ENCODE measurements at regions not wholly inside any gene's neighbourhood (a gene's known extent, or its start where the extent isn't known, plus 50 kb on each side); places are given as distances from the start of the nearest gene placed in this dataset.

DNA sequence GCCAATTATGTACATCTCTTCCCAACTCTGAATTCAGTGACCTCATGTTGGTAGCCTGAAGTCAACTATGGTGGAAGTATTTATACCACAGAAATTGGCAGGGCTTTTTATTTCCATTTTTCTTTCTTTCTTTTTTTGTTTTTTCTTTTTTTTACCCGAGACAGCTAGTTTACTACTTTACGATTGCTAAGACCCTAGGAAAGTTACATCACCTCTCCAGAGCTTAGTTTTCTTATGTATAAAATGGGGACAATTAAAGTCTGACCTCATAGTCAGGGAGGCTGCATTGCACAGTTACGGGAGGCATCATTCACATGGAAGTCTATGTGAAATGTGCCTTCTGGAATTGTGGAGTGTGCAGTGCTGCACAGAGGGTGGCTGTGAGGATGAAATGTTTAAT, 194.3 kb downstream of the MTX2 start (continued):
- no peak for TF ChIP-seq NR2C2 (CRISPR knock-in tag; IDR thresholded peaks at IDR 0.05)
- TF ChIP-seq, protein P1, sequence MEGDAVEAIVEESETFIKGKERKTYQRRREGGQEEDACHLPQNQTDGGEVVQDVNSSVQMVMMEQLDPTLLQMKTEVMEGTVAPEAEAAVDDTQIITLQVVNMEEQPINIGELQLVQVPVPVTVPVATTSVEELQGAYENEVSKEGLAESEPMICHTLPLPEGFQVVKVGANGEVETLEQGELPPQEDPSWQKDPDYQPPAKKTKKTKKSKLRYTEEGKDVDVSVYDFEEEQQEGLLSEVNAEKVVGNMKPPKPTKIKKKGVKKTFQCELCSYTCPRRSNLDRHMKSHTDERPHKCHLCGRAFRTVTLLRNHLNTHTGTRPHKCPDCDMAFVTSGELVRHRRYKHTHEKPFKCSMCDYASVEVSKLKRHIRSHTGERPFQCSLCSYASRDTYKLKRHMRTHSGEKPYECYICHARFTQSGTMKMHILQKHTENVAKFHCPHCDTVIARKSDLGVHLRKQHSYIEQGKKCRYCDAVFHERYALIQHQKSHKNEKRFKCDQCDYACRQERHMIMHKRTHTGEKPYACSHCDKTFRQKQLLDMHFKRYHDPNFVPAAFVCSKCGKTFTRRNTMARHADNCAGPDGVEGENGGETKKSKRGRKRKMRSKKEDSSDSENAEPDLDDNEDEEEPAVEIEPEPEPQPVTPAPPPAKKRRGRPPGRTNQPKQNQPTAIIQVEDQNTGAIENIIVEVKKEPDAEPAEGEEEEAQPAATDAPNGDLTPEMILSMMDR (IDR thresholded peaks at IDR 0.05): no peak

DNA sequence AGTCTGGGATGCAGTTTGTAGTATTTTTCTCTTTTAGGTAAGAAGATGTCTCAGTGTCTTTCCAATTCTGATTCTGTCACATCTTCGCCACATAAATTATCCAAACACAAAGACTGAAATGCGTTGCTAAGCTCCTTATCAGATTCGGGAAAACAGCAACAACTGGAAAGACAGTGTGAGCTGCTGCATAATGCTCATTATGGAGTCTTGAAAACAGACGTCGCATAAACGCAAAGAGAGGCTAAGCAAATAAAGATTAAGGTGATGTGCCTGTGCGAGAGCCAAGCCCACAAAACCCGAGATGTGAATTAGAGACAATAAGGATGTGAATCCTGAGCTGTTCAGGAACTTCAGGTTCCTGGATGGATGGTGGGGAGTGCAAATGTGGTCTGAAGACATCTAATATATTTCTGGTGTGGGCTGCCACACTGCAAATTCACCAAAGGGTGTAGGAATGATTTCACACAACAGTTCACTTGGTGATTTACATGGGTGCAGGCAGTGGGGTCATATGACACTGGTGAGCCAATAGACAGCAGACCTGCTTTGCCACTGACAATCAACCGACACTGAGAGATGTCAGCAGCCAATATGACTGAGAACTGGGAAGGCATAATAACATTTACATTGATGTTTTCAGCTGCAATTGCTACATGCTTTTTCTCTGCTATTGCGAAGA, 195.8 kb downstream of the MTX2 start:
- DNase-seq (ENCODE audit: low spot score): no peak
- CTCF ChIA-PET: interaction anchor here (1.5 to 1.8 kb wide), 3 partner anchors 10 to 89 kb away, joined by 3 to 10 read pairs (median 4); no protein-coding TSS in a partner anchor
- ATAC-seq: peak; percentile 63

More for the DNA sequence above, 195.8 kb downstream of the MTX2 start:
- Mint-ChIP-seq H3K9me3 (no peaks in the 10 kb centered on the region), H3K27ac (no peak overlapping the region), H3K27me3 (ENCODE audit: low read depth) (no peaks in the 10 kb centered on the region), H3K4me3 (no peak overlapping the region), H3K36me3 (no peaks in the 10 kb centered on the region), H3K4me1 (peaks cover 15% of the 10 kb centered on the region)
- POLR2A ChIA-PET: no interaction called here
- TF ChIP-seq, protein P2, sequence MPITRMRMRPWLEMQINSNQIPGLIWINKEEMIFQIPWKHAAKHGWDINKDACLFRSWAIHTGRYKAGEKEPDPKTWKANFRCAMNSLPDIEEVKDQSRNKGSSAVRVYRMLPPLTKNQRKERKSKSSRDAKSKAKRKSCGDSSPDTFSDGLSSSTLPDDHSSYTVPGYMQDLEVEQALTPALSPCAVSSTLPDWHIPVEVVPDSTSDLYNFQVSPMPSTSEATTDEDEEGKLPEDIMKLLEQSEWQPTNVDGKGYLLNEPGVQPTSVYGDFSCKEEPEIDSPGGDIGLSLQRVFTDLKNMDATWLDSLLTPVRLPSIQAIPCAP (CRISPR knock-in tag; IDR thresholded peaks at IDR 0.05): no peak
- TF ChIP-seq, protein P3, sequence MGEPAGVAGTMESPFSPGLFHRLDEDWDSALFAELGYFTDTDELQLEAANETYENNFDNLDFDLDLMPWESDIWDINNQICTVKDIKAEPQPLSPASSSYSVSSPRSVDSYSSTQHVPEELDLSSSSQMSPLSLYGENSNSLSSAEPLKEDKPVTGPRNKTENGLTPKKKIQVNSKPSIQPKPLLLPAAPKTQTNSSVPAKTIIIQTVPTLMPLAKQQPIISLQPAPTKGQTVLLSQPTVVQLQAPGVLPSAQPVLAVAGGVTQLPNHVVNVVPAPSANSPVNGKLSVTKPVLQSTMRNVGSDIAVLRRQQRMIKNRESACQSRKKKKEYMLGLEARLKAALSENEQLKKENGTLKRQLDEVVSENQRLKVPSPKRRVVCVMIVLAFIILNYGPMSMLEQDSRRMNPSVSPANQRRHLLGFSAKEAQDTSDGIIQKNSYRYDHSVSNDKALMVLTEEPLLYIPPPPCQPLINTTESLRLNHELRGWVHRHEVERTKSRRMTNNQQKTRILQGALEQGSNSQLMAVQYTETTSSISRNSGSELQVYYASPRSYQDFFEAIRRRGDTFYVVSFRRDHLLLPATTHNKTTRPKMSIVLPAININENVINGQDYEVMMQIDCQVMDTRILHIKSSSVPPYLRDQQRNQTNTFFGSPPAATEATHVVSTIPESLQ (CRISPR knock-in tag; IDR thresholded peaks at IDR 0.05): no peak
- TF ChIP-seq IRF2 (CRISPR knock-in tag; IDR thresholded peaks at IDR 0.05; ENCODE audit: borderline replicate concordance, low read depth) (no peak), CREM (CRISPR knock-in tag; IDR thresholded peaks at IDR 0.05) (no peak), NFYB (CRISPR knock-in tag; conservative IDR thresholded peaks at IDR 0.05; ENCODE audit: low read depth) (0 out of 2 replicates have a peak, but pooled peaks have one; percentile 19), RORB (CRISPR knock-in tag; IDR thresholded peaks at IDR 0.05) (no peak), SMAD3 (CRISPR knock-in tag; IDR thresholded peaks at IDR 0.05; ENCODE audit: borderline replicate concordance) (no peak), KAT7 (CRISPR knock-in tag; IDR thresholded peaks at IDR 0.05; ENCODE audit: borderline replicate concordance) (no peak)
- TF ChIP-seq, protein P4, sequence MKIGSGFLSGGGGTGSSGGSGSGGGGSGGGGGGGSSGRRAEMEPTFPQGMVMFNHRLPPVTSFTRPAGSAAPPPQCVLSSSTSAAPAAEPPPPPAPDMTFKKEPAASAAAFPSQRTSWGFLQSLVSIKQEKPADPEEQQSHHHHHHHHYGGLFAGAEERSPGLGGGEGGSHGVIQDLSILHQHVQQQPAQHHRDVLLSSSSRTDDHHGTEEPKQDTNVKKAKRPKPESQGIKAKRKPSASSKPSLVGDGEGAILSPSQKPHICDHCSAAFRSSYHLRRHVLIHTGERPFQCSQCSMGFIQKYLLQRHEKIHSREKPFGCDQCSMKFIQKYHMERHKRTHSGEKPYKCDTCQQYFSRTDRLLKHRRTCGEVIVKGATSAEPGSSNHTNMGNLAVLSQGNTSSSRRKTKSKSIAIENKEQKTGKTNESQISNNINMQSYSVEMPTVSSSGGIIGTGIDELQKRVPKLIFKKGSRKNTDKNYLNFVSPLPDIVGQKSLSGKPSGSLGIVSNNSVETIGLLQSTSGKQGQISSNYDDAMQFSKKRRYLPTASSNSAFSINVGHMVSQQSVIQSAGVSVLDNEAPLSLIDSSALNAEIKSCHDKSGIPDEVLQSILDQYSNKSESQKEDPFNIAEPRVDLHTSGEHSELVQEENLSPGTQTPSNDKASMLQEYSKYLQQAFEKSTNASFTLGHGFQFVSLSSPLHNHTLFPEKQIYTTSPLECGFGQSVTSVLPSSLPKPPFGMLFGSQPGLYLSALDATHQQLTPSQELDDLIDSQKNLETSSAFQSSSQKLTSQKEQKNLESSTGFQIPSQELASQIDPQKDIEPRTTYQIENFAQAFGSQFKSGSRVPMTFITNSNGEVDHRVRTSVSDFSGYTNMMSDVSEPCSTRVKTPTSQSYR (CRISPR knock-in tag; IDR thresholded peaks at IDR 0.05): no peak
- TF ChIP-seq, protein P5, sequence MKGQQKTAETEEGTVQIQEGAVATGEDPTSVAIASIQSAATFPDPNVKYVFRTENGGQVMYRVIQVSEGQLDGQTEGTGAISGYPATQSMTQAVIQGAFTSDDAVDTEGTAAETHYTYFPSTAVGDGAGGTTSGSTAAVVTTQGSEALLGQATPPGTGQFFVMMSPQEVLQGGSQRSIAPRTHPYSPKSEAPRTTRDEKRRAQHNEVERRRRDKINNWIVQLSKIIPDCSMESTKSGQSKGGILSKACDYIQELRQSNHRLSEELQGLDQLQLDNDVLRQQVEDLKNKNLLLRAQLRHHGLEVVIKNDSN (CRISPR knock-in tag; IDR thresholded peaks at IDR 0.05): peak; percentile 37; the same call in 1 of the 2 replicates
- TF ChIP-seq, protein P6, sequence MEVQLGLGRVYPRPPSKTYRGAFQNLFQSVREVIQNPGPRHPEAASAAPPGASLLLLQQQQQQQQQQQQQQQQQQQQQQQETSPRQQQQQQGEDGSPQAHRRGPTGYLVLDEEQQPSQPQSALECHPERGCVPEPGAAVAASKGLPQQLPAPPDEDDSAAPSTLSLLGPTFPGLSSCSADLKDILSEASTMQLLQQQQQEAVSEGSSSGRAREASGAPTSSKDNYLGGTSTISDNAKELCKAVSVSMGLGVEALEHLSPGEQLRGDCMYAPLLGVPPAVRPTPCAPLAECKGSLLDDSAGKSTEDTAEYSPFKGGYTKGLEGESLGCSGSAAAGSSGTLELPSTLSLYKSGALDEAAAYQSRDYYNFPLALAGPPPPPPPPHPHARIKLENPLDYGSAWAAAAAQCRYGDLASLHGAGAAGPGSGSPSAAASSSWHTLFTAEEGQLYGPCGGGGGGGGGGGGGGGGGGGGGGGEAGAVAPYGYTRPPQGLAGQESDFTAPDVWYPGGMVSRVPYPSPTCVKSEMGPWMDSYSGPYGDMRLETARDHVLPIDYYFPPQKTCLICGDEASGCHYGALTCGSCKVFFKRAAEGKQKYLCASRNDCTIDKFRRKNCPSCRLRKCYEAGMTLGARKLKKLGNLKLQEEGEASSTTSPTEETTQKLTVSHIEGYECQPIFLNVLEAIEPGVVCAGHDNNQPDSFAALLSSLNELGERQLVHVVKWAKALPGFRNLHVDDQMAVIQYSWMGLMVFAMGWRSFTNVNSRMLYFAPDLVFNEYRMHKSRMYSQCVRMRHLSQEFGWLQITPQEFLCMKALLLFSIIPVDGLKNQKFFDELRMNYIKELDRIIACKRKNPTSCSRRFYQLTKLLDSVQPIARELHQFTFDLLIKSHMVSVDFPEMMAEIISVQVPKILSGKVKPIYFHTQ (CRISPR knock-in tag; IDR thresholded peaks at IDR 0.05): no peak
- TF ChIP-seq, protein P7, sequence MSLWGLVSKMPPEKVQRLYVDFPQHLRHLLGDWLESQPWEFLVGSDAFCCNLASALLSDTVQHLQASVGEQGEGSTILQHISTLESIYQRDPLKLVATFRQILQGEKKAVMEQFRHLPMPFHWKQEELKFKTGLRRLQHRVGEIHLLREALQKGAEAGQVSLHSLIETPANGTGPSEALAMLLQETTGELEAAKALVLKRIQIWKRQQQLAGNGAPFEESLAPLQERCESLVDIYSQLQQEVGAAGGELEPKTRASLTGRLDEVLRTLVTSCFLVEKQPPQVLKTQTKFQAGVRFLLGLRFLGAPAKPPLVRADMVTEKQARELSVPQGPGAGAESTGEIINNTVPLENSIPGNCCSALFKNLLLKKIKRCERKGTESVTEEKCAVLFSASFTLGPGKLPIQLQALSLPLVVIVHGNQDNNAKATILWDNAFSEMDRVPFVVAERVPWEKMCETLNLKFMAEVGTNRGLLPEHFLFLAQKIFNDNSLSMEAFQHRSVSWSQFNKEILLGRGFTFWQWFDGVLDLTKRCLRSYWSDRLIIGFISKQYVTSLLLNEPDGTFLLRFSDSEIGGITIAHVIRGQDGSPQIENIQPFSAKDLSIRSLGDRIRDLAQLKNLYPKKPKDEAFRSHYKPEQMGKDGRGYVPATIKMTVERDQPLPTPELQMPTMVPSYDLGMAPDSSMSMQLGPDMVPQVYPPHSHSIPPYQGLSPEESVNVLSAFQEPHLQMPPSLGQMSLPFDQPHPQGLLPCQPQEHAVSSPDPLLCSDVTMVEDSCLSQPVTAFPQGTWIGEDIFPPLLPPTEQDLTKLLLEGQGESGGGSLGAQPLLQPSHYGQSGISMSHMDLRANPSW (CRISPR knock-in tag; conservative IDR thresholded peaks at IDR 0.05; ENCODE audit: low read depth): no peak
- TF ChIP-seq, protein P8, sequence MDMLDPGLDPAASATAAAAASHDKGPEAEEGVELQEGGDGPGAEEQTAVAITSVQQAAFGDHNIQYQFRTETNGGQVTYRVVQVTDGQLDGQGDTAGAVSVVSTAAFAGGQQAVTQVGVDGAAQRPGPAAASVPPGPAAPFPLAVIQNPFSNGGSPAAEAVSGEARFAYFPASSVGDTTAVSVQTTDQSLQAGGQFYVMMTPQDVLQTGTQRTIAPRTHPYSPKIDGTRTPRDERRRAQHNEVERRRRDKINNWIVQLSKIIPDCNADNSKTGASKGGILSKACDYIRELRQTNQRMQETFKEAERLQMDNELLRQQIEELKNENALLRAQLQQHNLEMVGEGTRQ (CRISPR knock-in tag; IDR thresholded peaks at IDR 0.05): peak; percentile 79

Measured in WTC11 (cell line).